HG02610 (cell line): ENCODE measurements at regions not wholly inside any gene's neighbourhood (a gene's known extent, or its start where the extent isn't known, plus 50 kb on each side); places are given as distances from the start of the nearest gene placed in this dataset.
"Not testable (repeated sequence)": the region's sequence is repeated elsewhere in the genome, so short reads cannot be mapped to it uniquely, and the experiment has no call there.

Experiments
- ATAC-seq: cut with Tn5 transposase; IDR thresholded peaks from one replicate; pipeline ENCODE4 v1.9.1; 2021; ENCODE audit warnings: mild to moderate bottlenecking, moderate library complexity; ENCODE audit not compliant: unreplicated experiment

DNA sequence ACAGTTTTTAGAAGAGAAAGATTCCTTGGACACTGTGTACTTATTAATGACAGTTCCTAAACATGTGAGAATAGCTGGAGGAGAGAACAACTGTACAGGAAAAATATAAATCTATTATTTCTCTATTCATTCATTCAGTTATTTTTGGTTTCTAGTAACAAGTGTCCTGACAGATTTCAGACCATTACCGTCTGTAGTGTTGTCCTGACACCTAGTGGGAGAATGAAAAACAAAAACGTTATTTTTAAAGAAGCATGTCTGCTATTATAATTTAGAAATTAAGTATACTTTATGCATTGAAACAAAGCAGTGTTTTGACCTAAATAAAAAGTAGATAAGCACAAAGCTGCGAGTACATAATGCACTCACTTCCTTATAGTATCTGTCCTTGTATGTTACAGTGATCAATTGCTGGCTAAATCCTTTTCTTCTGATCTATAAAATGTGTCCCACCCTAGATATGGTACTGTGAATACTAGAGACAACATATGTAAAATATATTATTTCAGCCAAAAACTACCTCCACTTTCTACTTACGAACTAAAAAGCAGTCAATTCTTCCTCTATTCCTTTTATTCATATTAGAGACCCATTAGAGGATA is 575.6 kb downstream of the ARL4A start:
- ATAC-seq: no peak

DNA sequence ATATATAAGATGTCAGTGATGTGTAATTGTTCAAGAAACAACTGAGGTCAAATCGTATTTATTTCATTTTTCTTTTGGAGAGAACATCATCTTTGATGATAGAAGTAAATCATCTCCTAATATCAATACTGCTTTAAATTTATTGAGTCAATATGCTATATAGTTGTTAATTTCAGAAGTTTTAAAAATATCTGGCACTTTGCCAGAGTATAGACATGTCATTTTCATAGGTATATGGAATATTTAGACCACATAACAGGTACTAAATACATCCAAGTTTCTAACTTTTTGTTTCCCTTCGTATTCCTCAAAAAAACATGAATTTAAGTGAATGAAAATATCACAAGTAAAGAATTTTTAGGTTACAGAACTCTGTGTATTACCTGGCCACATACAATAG is 577.8 kb downstream of the ARL4A start:
- no peak for ATAC-seq

DNA sequence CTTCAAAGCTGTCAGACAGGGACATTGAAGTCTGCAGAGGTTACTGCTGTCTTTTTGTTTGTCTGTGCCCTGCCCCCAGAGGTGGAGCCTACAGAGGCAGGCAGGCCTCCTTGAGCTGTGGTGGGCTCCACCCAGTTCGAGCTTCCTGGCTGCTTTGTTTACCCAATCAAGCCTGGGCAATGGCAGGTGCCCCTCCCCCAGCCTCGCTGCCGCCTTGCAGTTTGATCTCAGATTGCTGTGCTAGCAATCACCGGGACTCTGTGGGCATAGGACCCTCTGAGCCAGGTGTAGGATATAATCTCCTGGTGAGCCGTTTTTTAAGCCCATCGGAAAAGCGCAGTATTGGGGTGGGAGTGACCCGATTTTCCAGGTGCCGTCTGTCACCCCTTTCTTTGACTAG is 586.8 kb downstream of the ARL4A start:
- not testable (repeated sequence) for ATAC-seq

DNA sequence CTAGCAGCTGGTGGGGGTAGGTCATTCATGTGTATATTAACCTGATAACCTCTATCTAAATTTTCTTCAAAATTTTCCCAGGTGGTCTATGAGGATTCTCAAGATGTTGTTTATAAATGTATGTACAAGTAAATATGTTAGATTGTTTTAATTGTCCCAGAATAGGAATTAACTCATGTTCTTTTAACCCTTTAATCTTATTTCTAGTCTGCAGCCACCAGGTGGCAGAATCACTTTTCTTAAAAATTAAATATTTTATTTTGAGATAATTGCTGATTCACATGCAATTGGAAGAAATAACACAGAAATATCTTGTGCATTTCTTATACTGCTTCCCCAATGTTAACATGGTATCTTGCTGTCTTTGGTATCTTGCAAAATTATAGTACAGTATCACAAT is 589.5 kb downstream of the ARL4A start:
- no peak for ATAC-seq

DNA sequence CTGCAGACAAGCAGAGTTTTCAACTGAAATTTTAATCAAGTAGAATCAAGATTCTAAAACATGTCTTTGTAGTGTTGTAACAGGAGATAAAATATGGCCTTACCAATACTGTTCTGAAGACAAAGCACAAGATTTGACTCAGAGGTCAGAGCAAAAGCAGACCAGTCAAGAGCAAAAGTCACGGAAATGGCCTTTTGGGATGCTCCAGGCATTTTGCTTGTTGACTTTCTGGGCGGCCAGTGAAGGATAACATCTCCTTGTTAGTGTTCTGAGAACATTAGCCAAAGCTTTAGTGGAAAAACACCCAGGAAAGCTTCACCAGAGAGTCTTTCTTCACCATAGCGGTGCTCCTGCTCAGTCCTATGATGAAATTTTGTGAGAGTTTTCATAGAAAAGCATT is 590.6 kb downstream of the ARL4A start:
- ATAC-seq: no peak

DNA sequence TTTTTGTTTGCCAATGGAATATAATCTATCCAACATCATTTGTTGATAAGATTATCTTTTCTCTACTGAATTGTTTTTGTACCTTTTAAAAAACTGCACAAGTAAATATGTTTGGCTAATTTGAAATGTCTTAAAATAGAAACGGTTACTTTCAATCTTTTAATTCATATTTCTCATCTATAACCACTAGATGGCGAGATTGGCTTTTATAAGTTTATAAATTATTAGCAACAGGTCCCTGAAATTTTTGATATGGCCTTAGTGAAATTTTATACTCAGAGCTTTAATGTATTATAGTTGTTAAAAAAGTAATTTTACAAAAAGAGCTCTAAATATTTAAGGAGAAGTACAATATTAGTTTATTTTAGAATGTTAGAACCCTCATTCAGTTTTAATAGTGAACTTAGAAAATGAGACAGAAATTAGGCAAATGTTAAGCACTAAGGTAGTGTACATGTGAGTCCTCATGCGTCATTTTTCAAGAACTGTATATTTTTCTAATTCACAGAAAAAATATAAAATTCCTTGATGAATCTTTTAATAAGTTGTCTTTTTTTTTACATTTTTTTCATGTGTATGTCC is 592.5 kb downstream of the ARL4A start:
- ATAC-seq: no peak

DNA sequence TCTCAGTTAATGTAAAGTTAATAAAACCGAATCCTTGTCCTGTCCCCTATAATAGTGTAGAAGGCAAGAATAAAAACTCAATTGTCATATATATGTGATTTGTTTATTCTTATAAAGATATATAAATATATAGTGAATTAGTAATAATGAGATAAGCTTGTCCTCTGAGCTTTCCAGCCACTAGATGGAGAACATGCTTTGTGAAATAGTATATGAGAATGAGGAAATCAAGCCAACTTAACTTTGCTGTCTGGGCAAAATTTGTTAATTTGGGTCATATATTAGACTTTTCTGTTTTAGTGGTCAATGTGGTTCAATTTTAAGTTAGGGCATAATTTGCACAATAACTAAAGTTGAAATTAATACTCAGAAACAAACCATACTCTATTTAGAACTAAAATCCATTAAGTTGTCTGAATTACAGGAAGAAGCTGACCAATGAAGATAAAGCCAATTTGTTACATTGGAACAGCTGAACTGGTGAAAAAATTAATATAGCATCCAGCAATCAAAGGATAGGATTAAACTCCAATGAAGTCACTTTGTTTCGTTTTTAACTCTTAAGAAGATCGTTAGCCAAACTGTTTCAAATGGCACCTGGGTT is 595.0 kb downstream of the ARL4A start:
- no peak for ATAC-seq

DNA sequence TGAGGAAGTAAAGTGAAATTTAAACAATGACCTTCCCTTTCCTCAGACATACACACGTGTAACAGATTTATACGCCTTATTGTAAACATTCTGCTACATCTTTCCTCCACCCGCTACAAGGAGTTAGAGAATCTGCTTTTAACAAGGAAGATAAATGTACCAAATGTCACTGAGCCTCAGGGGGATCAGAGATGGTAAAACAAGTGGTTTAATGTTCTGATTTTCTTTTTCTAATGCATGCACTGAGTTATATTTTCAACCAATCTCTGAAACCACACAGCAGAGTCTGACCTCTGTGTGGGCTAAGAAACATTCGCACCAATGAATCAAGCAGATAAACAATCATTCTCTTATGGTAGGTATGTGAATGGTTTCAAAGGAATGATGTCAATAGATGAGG is 599.5 kb downstream of the ARL4A start:
- no peak for ATAC-seq

DNA sequence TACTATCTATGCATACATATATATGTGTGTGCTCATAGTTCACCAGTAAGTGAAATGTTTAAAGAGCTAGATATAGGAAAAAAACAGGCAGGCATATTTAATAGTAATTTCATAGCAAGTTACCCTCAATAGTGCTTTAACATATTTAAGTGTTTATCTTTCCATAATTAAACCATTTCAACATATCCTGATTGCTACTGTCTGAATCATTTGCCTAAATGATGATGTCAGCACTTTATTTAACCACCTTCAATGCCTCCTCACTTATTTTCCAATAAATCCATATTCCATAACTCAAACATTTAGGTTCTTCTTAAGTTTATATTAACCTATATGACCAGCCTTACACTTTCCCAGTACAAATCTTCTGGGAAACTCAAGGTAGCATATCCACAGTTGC is 601.1 kb downstream of the ARL4A start:
- no peak for ATAC-seq

DNA sequence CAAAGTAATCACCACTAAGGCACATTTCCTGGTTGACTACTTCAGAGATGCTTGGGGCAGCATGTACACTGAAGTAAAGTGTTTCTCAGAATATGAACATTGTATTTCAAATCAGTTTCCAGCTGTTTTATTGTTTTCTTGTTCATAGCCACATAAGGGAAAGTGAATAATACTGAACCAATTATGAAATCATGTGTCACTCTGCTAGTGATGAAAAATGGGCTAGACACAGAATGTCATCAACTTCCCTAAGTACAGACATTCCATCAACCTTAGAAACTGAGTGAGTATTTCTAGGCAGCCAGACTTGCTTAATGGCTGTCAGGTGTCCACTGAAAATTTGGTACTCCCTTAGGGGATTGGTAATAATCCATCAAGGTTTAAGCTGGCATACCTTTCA is 603.5 kb downstream of the ARL4A start:
- no peak for ATAC-seq

DNA sequence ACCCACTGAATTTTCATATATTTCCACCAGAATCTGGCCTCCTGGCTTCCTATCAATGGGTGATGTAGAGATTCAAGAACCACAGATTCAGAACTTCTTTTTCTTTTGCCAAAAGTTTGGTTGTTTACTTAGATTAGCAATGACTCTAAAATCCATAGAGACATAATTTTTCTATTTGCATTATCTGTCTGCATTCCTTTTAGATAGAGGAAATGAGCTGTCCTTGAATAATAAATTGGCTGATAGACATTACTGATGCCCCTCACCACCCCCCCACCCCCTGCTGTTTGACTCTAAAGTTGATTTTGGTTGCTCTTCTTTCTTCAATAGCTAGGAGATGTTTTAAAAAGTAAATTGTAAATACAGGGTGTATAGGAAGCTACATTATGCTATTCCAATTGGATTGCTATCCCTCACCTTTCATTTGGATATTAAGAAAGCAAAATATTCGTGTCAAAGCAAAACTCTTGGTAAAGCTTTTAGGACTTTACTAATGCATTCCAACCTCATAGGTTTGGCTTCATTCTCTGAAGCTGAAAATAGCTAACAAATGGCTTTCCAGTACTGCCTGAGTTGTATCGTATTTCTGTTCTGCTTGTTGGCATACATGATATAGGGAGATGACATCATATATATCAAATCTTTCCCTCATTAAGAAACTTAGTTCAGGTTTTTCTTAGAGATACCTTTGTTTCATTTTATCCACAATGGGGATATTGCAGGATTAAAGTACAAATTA is 606.0 kb downstream of the ARL4A start:
- ATAC-seq: no peak

DNA sequence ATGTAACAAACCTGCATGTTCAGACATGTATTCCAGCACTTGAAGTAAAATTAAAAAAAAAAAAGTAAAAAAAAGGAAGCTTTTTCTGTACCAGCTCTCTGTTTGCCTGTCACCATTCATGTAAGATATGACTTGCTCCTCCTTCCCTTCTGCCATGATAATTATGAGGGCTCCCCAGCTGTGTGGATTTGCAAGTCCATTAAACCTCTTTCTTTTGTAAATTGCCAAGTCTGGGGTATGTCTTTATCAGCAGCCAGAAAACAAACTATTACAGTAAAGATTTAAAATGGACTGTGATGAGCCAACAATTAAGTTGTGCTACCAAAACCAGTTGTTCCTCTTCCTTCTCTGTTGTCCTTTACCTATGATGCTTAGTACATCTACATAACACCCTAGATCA is 619.6 kb downstream of the ARL4A start:
- ATAC-seq: no peak

DNA sequence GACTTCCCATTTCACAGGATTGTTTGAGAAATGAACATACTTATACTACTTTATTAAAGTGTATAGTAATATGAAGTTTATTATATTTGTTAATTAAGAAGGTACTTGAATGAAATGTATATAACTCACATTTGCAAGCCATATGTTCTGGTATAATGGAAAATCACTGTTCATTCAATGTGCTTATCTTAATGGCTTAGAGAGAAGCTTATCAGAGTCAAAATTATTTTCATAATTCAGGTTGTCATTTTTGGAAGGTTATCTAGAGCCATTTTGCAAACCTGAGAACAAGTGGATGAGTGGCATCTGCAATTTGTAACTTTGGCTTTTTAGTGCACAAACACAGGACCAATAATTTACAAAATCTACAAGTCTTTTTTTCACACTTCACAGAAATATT is 621.0 kb downstream of the ARL4A start:
- no peak for ATAC-seq

DNA sequence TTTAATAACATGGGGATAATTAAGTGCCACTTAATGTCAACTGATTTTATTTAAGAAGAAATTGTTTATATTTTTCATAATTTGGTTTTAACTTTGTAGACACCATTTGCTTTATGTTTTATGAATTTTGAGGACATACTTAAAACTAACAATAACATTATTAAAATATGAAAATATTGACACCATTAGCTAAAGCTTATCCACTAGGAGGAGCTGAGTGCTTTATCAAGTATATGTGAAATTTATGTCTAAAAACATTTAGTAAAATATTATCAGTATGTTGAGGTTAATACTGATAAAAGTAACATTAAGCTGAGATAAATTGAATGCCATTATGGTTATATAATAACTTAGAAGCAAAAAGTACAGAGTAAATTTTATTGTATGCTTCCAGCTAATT is 622.1 kb downstream of the ARL4A start:
- no peak for ATAC-seq

DNA sequence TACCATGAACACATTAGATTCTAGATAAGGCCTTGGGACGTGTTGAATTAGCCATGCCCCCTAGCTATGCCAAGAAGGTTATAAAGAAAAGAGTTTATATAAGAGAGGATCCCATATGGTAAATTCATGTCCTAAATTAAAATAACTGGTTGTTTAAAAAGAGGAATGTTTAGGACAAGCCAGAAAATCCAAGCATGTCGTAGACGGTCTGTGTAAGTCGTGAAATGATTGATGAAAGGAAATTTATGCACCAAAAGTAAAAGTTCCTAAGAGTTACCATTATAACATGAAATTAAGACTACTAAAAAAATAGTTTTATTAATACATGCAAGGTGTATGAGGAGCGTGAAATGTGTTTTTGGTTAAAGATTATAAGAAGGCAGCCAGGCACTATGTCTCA is 624.9 kb downstream of the ARL4A start:
- no peak for ATAC-seq

DNA sequence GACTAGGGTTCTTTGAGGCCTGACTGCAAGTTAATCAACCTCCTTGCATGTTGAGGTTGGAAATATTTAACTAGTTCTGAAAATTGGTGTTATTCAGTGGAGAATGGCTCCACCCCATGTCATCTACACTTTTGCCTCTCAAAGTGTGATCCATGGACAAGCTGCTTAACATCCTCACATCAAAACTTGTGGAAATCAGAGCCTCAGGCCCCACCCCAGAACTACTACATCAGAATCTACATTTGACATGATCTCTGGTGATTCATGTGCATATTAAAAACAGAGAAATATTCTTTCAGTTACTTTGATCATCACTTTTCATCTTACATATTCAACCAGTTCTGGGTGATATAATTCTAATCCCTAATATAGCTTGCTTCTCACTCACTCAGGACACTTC is 632.9 kb downstream of the ARL4A start:
- ATAC-seq: no peak

DNA sequence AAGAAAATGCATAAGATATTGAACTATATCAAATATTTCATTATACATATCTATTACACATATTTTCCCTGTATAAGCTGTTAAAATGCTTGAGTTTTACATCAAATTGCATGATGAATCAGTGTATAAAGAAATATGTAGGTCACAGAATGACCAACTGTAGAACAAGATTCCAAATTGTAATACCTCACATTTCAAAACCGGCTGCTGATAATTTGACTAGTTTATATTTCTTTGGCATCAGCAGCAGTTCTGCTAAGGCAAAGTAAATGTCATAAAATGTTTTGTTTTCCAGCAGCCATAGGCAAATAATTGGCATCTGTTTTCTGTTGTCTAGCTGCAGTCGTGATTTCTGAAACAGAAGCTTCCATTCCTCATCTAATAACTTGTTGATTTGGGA is 633.9 kb downstream of the ARL4A start:
- no peak for ATAC-seq

DNA sequence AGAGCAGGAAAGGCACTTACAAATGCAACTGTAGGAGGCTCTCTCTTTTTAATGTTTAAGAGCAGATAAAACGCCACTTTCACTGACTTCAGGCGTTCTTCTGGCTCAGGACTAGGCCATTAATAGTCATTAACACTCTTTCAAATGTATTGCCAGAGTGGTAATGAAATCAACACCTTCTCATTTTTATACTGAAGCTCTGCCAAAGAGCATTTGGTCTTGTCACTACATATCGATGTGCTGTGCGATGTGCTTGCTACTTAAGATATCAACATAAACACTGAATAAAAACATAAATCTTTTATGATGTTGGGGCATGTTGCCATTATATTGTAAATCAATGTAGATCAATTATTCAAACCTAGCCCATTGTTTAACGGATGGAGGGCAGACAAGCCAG is 634.7 kb downstream of the ARL4A start:
- no peak for ATAC-seq

DNA sequence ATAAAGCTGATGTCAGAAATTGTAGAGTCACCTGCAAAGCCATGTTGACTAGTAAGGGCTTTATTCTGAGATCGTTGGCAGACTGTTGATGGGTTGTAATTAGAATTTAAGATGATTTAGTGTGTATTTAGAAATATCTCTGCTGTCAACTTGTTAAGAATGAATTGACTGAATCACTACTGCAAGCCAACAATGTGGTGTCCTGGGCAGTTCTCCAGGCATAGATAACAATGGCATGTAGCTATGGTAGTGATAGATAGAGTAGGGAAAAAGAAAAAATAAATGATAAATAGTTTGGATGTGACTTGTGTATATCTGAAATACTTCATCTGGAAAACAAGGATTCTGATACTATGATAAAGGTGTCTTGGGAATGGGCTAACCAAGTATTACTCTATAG is 640.2 kb downstream of the ARL4A start:
- no peak for ATAC-seq

DNA sequence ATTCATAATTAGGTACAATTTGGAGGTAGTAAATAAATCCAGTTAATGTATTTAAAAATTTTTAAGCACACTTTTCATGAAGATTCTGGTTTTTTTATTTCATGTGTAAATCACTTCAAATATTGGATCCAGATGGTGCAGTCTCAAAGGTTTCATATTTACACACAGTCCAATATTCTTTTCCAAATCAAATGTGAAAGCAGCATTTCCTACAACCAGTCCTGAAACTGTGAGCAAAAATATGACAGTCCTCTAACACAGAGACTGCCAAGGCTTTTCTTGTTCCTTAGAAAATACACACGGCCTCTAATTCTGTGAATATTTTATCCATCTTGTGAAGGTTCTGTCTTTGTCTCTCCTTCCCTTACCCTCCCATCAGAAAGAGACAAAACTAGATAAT is 645.9 kb downstream of the ARL4A start:
- ATAC-seq: no peak

DNA sequence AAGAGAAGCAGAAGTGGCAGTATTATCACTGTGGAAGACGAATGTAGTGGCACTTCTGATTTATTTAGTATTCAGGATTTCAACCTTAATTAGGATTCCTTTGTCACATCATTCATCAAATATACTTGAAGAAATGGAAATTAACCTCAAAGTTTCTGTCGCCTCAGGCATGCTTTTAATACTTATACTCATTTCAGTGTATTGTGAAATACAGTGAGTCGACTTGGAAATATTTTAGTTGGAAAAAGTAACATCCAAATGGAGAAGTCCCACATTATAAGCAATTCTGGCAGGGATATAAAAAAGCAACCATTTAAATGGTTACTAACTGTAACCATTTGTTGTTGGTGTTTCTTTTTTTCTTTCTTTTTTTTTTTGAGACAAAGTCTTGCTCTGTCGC is 648.8 kb downstream of the ARL4A start:
- no peak for ATAC-seq

DNA sequence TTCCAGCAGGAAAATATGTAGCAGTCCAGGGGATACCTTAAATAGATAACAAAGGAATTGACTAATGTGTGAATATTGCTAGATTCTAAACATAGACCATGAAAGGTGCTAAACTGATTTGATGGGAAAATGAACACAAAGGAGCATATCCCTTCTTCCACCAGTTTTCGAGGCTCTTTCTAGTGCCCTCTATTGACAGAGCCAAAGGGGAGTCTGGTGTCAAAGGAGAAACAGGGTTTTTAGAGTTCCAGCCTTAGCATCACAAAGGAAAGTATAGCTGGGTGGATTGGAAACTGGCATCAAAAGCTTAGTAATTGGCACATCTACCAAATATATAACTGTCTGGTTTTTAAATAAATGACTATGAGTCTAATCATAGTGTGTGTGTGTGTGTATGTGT is 636.8 kb downstream of the ETV1 start:
- no peak for ATAC-seq
